Hematopoietic multipotent progenitor cell treated with erythropoietin and hydrocortisone succinate and interleukin-3 and kit ligand, for 17 days (in vitro differentiated cells): ENCODE measurements at regions not wholly inside any gene's neighbourhood (a gene's known extent, or its start where the extent isn't known, plus 50 kb on each side); places are given as distances from the start of the nearest gene placed in this dataset.
"Not testable (repeated sequence)": the region's sequence is repeated elsewhere in the genome, so short reads cannot be mapped to it uniquely, and the experiment has no call there.

ENCODE experiments used
- DNase-seq: peaks from one replicate; pipeline ENCODE4 v3.0.0-alpha.2; 2015; ENCODE audit warnings: low spot score

DNA sequence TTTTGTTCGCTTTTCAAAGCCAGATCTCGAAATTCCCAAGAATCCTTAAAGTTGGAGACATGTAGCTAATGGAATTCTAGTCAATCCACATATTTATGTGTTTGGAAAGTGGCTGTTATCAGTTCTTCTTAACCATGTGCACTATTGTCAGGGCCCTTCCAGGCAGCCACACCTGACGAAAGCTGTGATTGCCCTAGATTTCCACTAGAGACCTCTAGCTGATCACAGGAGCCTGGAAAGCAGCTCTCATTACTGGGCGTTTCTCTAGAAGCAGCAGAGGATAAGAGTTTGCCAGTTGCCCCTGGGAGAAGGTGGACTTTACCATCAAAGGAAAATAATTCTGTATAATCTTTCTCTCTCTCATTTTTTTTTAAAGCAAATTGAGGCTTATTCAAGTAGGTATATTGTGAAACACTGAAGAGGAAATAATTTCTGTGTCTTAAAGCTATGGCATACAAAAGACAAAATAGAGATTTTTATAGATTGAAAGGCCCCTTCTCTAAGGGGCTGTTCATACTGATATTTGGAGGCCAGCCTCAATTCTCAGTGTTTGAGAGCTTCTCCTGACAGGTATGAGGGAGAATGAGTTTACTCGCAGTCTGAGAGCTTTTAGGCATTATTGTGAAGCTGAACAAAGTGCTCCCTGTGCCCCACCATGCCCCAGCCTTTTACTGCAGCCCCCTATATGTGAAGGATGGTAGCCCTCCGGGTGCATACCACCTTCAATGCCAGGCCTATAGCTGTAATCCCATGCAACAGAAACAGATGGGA, 405.4 kb upstream of the ACTBL2 start:
- no peak for DNase-seq

DNA sequence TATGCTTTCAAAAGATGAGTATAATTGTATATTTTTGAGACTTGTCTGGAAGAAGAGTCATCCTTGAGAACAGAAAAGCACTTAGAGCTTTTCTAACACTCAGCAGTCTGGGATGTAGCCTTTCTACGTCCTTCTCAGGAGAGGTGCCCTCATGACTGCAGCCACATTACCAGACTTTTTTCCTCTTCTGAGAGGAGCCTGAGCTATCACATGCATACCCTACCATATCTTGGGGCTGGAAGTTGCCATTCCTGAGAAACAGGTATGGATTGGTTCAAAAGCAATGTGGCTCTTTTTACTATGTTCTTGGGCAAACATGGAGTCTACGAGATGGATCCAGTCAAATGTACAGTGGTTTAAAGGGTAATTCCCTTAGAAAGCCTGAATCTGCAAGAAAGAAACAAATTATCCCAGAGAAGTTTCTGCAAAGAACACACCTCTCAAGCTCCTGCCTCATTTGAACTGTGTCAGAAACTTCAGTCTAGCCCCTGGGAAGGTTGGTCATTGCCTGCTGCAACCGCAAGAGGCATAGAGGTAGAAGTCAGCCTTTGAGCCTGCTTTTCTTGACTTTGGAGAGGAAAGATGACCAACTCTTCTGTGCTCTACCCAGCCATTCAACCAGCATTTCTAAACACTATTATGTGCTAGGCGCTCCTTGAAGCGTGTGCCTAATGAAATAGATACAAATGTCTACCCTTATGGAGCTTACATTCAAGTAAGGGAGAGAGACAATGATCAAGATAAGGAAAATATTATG, 401.9 kb upstream of the ACTBL2 start:
- DNase-seq: no peak

DNA sequence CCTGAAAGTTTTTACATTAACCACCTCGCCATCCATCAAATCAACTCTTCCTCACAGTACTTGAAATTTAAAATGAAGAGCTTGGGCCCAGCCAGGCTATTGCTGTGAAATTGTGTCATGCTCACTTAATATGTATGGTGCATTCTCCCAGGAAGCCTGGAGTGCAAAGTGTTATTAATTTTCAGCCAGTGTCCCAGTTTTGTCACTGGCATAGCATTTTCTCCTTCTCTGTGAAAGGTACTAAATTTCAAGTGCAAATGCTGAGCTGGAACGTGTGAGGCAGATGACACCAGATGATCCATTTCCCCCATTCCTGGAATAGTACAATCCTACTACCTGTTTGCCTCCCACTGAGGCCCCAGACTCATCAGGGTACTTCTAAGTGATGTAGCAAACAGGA, 397.6 kb upstream of the ACTBL2 start:
- DNase-seq: no peak

DNA sequence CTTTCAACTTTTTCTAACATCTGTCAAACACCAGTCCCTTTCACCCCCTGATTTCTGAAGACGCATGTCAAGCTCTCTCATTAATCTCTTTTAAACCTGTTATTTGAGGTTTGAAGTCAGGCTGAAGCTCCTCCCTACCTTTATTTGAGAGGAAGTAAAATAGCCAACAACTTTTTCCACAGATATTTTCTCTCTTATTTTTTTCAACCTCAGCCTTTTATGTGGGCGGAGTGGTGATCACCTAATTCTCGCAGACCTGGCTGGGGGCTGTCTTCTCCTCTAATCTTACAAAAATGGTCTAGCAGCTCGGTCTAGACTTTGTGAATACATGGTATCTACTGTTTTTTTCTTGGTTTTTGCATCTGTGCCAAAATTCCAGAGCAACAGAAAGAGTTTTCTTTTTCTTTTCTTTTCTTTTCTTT, 395.7 kb upstream of the ACTBL2 start:
- no peak for DNase-seq

DNA sequence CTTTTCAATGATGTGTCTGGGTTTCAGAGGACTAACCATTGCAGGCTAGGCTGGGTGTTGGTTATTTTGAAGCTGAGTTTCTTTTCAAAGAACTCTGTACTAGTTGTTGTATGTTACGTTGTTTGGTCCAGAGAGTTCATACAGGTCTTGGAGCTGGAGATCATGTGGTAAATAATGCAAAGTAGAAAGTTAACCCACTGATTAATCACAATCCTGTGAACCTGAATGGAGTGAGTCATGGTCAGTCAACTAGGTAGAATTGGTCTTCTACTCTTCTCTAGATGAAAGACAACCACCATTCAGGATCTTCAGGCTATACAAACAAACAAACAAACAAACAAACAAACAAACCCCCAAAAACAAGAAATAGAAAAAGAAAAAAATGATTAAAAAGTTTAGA, 388.9 kb upstream of the ACTBL2 start:
- no peak for DNase-seq

DNA sequence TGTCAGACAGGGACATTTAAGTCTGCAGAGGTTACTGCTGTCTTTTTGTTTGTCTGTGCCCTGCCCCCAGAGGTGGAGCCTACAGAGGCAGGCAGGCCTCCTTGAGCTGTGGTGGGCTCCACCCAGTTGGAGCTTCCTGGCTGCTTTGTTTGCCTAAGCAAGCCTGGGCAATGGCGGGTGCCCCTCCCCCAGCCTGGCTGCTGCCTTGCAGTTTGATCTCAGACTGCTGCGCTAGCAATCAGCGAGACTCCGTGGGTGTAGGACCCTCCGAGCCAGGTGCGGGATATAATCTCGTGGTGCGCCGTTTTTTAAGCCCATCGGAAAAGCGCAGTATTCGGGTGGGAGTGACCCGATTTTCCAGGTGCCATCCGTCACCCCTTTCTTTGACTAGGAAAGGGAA, 387.7 kb upstream of the ACTBL2 start:
- not testable (repeated sequence) for DNase-seq

DNA sequence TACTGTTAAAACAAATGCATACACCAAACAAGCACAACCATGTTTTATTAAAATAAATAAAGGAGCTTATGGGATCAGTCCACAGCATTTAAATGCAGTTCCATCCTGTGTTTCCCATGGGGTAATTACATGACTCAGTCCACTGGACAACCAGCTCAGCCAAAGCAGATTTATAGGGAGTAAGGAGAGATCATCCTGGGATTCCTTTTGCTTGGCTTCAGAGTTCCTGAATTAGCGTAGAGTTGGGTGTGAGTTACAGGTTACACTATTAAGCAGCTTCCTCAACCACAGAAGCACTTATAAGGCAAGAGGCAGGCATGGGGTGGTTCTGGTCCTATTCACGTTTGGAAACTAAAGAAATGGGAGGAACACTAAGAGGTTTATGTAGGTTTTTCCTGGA, 381.1 kb upstream of the ACTBL2 start:
- no peak for DNase-seq

DNA sequence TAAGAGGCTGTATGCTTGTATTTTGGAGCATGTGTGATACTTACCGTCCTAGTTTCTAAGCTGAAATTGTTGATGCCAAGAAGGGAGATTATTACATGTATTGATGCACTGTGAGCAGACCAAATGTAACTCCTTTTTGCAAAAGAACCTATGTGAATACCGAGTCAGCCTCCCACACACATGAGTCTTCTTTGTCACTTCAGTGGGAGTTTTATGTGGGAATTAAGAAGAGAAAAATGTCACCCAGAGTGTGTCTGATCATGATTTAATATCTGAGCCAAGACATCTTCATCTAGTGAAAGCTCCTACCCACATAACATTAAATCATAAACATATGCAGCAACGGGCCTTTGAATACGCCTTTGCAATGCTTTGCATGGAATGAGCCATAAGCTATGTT, 380.3 kb upstream of the ACTBL2 start:
- no peak for DNase-seq

DNA sequence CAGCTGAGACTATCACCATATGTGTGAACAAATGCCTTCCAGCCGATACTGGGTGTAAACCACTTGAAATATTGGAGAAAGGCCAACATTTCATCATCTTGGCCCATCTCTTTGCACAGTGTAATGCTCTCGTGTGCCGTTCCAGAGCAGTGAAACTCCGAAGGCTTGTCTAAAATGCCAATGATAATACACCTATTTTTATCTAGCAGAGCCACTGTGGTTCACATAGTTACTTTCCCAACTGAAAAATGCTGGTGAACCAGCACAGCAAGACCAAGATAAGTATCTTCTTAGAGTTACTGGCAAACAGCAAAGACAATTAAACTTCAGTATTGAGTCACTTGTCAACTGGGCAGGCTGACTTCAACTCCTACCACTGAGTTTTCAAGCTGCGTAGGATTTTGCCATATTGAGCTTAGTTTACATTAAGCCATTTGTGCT, 379.9 kb upstream of the ACTBL2 start:
- DNase-seq: no peak

DNA sequence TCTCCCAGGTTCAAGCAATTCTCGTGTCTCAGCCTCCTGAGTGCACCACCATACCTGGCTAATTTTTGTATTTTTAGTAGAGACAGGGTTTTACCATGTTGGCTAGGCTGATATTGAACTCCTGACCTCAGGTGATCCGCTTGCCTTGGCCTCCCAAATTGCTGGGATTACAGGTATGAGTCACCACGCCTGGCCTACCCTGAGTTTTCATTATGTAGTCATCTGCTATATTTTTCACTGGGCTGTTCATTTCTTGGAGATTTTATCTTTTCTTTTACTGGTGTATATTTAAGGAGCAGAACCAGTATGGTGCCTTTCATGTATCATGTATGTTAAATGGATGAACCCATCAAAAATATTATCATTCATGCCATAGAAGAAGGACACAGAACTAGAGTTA, 377.0 kb upstream of the ACTBL2 start:
- no peak for DNase-seq

DNA sequence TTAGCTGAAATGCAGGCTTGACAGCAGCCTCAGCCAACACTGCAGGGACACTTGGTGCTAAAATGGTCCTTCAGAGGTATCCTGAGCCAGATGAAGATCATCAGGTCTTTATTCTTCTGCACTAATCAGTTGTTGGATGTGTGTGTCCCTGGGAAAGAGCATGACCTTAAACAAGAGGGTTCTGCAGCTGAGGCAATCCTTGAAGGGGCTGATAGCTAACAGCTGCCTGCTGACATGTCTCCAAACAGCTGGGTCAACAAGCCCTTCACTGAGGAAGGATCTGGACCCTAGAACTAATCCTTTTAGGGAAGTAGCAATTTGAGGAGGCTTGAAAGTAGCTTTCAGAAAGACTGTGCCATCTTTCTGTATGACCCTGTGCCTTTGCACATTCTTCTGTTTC, 376.3 kb upstream of the ACTBL2 start:
- DNase-seq: no peak

DNA sequence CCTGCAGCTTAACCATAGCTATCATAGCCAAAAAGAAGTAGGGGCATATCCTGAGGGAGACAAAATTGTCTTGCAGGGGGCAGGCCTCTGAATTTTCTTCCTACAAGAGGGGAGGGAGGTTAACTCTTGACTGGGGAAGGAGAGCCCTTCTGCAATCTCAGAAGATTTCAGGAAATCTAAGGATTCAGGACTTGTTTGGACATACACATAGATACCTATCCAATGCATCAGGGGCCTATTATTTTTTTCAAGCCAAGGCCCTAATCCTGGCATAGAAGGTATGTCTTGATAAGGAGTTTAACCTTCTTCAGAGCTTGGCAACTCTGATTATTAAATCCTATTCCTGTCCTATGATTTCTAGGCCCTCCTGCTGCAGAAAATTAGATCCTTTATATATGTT, 375.1 kb upstream of the ACTBL2 start:
- DNase-seq: no peak

DNA sequence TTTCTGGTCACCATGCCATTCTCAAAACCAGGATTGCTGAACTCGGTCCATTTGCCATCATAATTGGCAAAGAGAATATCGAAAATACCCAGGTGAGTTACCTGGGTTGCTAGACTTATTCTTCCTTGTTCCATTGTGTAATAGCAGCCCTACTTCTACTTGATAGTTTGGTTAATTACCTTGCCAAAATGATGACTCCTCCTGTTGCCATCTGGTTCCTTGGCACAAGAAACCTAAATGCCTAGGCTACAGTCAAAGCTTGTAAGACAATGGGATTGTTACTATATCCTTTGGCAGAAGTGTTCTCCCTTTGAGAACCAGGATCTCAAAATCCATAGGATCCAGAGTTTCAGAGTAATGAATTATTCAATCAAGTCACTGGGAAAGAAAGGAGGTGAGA, 373.2 kb upstream of the ACTBL2 start:
- DNase-seq: no peak

DNA sequence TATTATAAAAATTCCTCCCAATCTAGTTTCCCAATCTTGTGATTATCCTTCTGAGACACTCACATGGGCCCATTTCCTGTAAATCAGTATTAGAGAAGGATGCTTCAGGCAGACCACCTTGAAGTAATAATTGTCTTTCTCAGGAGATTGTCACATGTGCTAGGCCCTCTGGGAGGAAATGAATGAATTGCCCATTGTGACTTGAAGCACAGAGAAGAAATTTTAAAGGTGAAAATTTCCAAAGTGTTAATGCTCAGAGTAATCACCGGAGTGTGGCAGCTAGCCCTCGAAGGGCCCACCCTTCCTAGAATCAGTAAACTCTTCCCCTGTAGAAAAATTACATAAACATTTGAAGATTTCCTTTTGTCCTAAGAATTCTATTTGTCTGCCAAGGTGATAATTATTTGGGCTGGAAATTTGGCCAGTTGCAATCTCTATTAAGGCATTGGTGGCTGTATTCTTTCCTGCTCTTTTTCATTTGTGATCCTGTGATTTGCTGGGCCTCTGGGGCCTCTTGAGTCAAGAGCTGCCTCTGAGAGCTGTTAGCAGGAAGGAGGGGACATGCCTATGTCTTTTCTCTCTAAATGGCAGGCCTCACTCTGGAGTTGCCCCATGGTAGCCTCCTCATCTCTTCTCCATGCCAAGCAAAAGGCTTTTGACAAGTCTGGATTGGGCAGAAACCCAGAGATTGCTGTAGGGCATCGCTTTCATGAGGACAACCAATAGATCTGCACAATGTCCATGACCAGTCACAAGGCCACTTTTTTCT, 371.5 kb upstream of the ACTBL2 start:
- DNase-seq: no peak

DNA sequence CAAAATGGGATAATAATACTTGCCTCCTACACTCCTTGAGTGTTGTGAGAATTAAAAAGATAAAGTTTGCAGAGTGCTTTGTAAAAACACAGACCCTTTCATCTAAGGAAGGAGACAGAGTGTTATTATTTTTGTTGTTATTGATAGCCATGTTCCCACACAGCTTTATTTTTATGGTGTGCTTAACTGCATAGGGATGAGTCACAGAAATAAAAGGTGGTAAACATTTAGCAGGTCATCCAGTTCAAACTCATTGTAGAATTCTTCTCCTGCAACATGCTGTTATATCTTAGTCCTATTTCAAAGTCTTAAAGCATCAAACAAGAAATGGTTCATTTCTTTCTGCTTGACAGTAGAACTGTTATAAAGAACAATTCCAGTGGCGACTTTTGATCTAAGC, 367.5 kb upstream of the ACTBL2 start:
- DNase-seq: no peak

DNA sequence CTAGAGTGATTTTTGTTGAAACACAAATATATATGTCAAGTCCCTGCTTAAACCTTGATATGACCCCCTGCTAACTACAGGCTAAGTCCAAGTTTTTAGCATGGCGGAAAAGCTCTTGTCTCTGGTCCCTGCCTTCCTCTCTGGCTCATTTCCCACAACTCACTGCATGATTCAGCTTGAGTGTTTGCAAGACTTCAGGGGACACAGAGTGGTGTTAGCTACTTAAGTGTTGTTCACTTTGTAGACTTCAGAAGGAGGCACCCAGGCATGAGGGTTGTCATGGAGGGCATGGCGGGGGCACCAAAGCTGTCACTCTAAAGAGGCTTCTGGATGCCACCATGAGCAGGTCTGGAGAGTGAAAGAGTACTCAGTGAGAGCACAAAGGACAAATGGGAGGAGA, 362.4 kb upstream of the ACTBL2 start:
- no peak for DNase-seq

DNA sequence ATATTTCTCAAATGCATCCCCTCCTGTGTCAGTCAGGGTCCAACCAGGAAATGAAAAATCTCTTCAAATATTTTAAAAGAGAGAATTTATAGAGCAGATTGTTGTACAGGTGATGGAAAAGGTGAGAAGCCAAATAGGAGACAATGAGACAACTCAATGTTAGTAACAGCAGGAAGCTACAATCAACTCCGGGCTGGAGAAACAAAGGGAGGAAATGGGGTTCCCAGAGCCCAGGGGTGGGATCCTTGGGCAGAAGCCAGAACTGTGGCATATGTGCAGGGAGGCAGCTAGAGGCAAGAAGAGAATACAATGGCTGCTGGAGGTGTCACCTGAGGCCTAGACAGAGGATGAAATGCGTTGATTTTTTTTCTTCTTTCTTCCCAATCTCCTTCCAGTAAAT, 361.8 kb upstream of the ACTBL2 start:
- no peak for DNase-seq

DNA sequence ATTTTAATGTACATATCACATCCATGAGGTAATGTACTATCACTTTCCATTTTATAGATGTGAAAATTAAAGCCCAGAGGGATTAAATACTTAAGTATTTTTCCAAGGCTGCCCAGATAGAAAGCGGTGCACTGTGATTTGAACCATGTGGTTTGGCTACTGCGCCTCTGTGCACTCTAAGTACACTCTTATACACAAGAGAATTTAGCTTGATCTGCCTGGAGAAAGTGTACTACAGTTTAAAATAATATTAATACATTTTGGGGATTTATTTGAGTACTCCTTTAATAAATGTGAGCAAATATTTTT, 360.4 kb upstream of the ACTBL2 start:
- DNase-seq: no peak

DNA sequence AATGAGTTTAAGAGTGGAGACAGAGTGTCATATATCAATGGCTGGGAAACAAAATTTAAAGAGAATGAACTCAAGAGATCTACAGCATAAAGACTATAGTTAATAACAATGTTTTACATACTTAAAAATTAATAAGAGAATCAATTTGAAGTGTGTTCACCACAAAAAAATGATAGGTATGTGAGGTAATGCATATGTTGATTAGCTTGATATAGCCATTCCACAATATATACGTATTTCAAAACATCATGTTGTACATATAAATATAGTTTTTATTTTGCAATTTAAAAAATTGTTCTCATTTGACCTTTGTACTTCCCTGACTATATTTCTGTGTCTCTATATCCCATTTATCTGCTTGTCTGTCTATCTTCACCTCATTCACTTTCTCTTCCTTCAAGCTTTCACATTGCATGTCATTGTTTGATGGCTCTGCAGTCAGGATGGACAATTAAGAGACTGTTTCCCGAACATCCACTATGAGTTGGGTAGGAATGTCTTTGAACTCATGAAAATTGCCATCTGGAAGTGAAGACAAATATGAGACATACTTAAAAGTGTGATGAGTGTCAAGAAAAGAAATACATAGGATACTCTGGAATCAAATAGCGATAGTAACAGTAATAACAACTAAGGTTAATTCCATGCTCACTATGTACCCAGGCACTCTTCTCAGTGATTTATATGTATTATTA, 359.9 kb upstream of the ACTBL2 start:
- DNase-seq: no peak

DNA sequence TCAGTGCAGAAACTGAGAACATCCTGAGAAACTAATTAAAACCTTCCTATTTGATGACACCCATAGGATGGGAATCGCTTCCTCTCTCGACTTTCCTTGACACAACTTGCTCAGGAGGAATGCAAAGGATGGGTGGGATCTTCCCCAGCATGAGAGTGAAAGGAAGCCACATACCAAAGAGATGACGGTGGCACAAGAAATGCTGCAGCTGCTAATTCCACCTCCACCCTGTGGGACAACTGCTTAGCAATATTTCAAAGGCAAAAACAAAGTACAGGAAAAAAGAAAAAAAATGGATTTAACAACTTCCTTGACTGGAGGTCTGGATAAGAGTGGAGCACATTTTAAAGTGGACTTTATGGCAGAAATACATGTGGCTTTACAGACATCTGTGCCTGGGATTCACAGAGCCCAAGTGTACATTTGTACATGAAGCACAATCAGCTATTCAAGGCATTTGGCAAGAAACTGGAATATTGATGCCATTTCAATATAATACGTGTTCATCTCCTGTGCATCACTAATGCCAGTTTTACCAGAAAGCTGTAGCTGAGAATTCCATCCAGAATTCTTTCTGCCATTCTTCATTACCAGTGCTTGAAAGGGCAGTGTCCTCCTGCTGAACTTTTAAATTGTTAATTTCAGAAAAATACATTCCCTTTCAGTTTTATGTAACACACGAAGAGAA, 359.2 kb upstream of the ACTBL2 start:
- DNase-seq: no peak

DNA sequence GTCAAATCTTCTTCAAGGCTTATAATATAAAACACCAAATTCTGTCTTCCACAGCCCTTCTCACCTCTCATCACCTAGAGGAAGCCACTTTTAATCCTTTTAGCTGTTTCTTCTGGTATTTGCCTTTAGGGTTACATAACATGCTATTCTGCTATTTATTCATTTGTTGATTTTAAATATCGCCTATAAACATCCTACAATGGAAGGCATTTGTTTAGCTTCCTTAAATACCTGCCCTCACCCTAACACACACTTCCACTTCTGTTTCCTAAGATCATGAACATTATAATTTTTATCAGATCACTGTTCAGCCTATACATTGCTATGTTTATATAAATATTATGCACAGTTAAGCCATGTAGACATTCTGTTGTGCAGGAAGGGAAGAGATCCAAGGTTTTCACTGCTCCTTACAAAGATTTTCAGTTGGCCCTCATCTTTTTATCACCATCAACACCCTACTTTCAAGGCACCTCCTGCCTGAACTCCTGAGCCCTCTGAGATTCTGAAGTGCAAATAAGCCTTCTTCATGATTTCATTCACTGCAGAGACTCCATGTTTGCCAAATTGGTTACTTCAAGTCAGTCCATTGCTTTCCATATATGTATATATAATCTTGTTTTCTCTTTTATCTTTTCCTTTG, 356.9 kb upstream of the ACTBL2 start:
- DNase-seq: no peak
